Spleen (tissue), 11 donors: ENCODE measurements at regions not wholly inside any gene's neighbourhood (a gene's known extent, or its start where the extent isn't known, plus 50 kb on each side); places are given as distances from the start of the nearest gene placed in this dataset.

Source experiments
- DNase-seq: peaks from one replicate; pipeline ENCODE4 v3.0.0-alpha.2; 2020
- H3K27ac ChIP-seq, 8 donors: fragments of 200-600 bp; sonication (generic) in 7 of 8; 1 replicate in 4 of 8; 2 replicates in 4 of 8; pipeline versions ENCODE4 v1.5.0 to v1.8.0; 2016 to 2021; ENCODE audit warnings: inconsistent platforms in 4 of 8, mild to moderate bottlenecking in 4 of 8, moderate library complexity in 1 of 8
- H3K27me3 ChIP-seq, 7 donors: fragments of 200-600 bp; sonication (generic) in 6 of 7; replicated peaks in 1 of 7; 1 replicate in 4 of 7; 2 replicates in 3 of 7; pipeline versions ENCODE4 v1.5.0 to v1.8.0; 2016 to 2021; ENCODE audit warnings: inconsistent platforms in 3 of 7, mild to moderate bottlenecking in 1 of 7
- H3K36me3 ChIP-seq, 6 donors: fragments of 200-600 bp; sonication (generic) in 5 of 6; 1 replicate in 4 of 6; 2 replicates in 2 of 6; pipeline versions ENCODE4 v1.5.0 to v1.8.0; 2016 to 2021; ENCODE audit warnings: inconsistent platforms in 2 of 6
- H3K4me1 ChIP-seq, 6 donors: fragments of 200-600 bp; sonication (generic) in 5 of 6; 1 replicate in 3 of 6; 2 replicates in 3 of 6; pipeline versions ENCODE4 v1.5.0 to v1.8.0; 2016 to 2021; ENCODE audit warnings: inconsistent platforms in 3 of 6
- H3K4me3 ChIP-seq, 8 donors: fragments of 200-600 bp; sonication (generic) in 7 of 8; 1 replicate in 4 of 8; 2 replicates in 4 of 8; pipeline versions ENCODE4 v1.5.0 to v1.8.0; 2016 to 2021; ENCODE audit warnings: inconsistent platforms in 4 of 8, mild to moderate bottlenecking in 4 of 8, moderate library complexity in 2 of 8
- H3K9me3 ChIP-seq, 8 donors: fragments of 200-600 bp; sonication (generic) in 7 of 8; 1 replicate in 4 of 8; 2 replicates in 4 of 8; pipeline versions ENCODE4 v1.5.0 to v1.8.0; 2016 to 2021; ENCODE audit warnings: inconsistent platforms in 4 of 8
- CTCF ChIP-seq, 11 experiments: fragments of 200-600 bp in 7 of 11; fragments of 450-650 bp in 4 of 11; sonication (generic) in 4 of 11; IDR thresholded peaks in 8 of 11; conservative IDR thresholded peaks in 3 of 11; 1 replicate in 7 of 11; 2 replicates in 4 of 11; pipeline versions ENCODE4 v1.4.0 to v1.8.0; 2016 to 2021; ENCODE audit warnings: antibody characterized with exemption in 11 of 11, inconsistent platforms in 4 of 11, mild to moderate bottlenecking in 1 of 11
- POLR2A ChIP-seq, 3 donors: fragments of 450-650 bp; IDR thresholded peaks; one replicate each; pipeline ENCODE4 v1.5.1; 2017; ENCODE audit warnings: antibody characterized with exemption in 3 of 3, mild to moderate bottlenecking in 1 of 3
- POLR2AphosphoS5 ChIP-seq, 3 donors: sonication (generic); formaldehyde crosslinking; IDR thresholded peaks; one replicate each; pipeline ENCODE4 v1.5.1; 2017; ENCODE audit warnings: antibody characterized with exemption in 3 of 3
- WGBS, 5 donors: extraction: QIAGEN DNeasy Blood & Tissue Kit in 3 of 5; methylation state at CpG; one replicate each; pipeline versions ENCODE4 v1.1.5 to v1.1.7; 2013 to 2018; 5-methylcytosine and 5-hydroxymethylcytosine counted together
- intact Hi-C: fragments of 100-400 bp; cut with DNase I; formaldehyde crosslinking; loops from one replicate; pipeline ENCODE4 v1.15.0; 2023; ENCODE audit warnings: low total_unique reads
- donor health status: healthy with polysubstance abuse.
- donor health status: DM: no; HTN: no; CAD: no; lungs with moderate emphysema.
- donor health status: DM: no; HTN: no; CAD: no.
- donor health status: Bipolar disorder and iron deficiency.
- donor health status: healthy.
- donor health status: DM: no; HTN: no; CAD: no.
- donor health status: DM: yes; HTN: yes; CAD: no.

- Histone ChIP-seq H3K9me3 (no peaks in the 10 kb centered on the region), H3K4me3 (no peak overlapping the region), H3K27ac (no peak overlapping the region), H3K4me1 (no peaks in the 10 kb centered on the region), H3K36me3 (no peaks in the 10 kb centered on the region), H3K27me3 (peaks cover 0 to 52% (median 8%) of the 10 kb centered on the region in 7 donors)
- intact Hi-C loops, result no loop called here
- no peak for TF ChIP-seq CTCF (IDR thresholded peaks at IDR 0.05 in 8 of 11, conservative IDR thresholded peaks at IDR 0.05 in 3 of 11)
- TF ChIP-seq POLR2A (IDR thresholded peaks at IDR 0.05), result no peak
- TF ChIP-seq POLR2AphosphoS5 (IDR thresholded peaks at IDR 0.05), result no peak
- WGBS, 5 donors, result 67 to 82% (median 70%) methylated on average over 5 of the region's 5 CpGs
- DNase-seq, result no peak
Measured at GRCh38 chr1:36722871-36723270, 240.2 kb upstream of the CSF3R start.

- Histone ChIP-seq H3K27ac (no peak overlapping the region), H3K27me3 (peaks cover 0 to 58% (median 8%) of the 10 kb centered on the region in 7 donors), H3K4me1 (no peaks in the 10 kb centered on the region), H3K4me3 (no peak overlapping the region), H3K36me3 (no peaks in the 10 kb centered on the region), H3K9me3 (no peaks in the 10 kb centered on the region)
- TF ChIP-seq CTCF (IDR thresholded peaks at IDR 0.05 in 8 of 11, conservative IDR thresholded peaks at IDR 0.05 in 3 of 11), result no peak
- no peak for TF ChIP-seq POLR2A (IDR thresholded peaks at IDR 0.05)
- TF ChIP-seq POLR2AphosphoS5 (IDR thresholded peaks at IDR 0.05), result no peak
- DNase-seq, result no peak
- intact Hi-C loops, result no loop called here
- 56 to 75% (median 66%) methylated on average over 5 to 6 of the region's 6 CpGs for WGBS, 5 donors
Measured at GRCh38 chr1:36721261-36721660, 238.5 kb upstream of the CSF3R start.

GRCh38 chr1:36717431-36717830, 234.7 kb upstream of the CSF3R start:
- WGBS, 5 donors, result 31 to 77% (median 49%) methylated on average over 2 of the region's 2 CpGs
- DNase-seq, result no peak

GRCh38 chr1:36715797-36716196, 233.1 kb upstream of the CSF3R start:
- H3K27ac ChIP-seq, result no peak overlapping the region
- WGBS, 5 donors, result 67 to 94% (median 77%) methylated on average over 2 of the region's 2 CpGs
- peaks cover 0 to 73% (median 11%) of the 10 kb centered on the region in 7 donors for H3K27me3 ChIP-seq
- TF ChIP-seq POLR2AphosphoS5 (IDR thresholded peaks at IDR 0.05) (no peak), CTCF (IDR thresholded peaks at IDR 0.05 in 8 of 11, conservative IDR thresholded peaks at IDR 0.05 in 3 of 11) (no peak), POLR2A (IDR thresholded peaks at IDR 0.05) (no peak)
- H3K4me1 ChIP-seq, result no peaks in the 10 kb centered on the region
- no peaks in the 10 kb centered on the region for H3K9me3 ChIP-seq
- H3K4me3 ChIP-seq, result no peak overlapping the region
- H3K36me3 ChIP-seq, result no peaks in the 10 kb centered on the region
- intact Hi-C loops, result no loop called here
- DNase-seq, result no peak

More at GRCh38 chr1:36717431-36717830, 234.7 kb upstream of the CSF3R start:
- Histone ChIP-seq H3K9me3 (no peaks in the 10 kb centered on the region), H3K27me3 (peaks cover 0 to 73% (median 18%) of the 10 kb centered on the region in 7 donors), H3K27ac (peak overlapping the region in 2 of 8 donors; percentile 26 to 39), H3K4me1 (no peaks in the 10 kb centered on the region), H3K36me3 (no peaks in the 10 kb centered on the region), H3K4me3 (no peak overlapping the region)
- intact Hi-C loops, result no loop called here
- TF ChIP-seq POLR2AphosphoS5 (IDR thresholded peaks at IDR 0.05) (no peak), CTCF (IDR thresholded peaks at IDR 0.05 in 8 of 11, conservative IDR thresholded peaks at IDR 0.05 in 3 of 11) (no peak), POLR2A (IDR thresholded peaks at IDR 0.05) (no peak)
